C4-2B (cell line): ENCODE measurements at regions not wholly inside any gene's neighbourhood (a gene's known extent, or its start where the extent isn't known, plus 50 kb on each side); places are given as distances from the start of the nearest gene placed in this dataset.

ENCODE experiments used
- H3K27ac ChIP-seq: fragments of 450-650 bp; 2 replicates; pipeline ENCODE4 v1.5.1; 2017
- CTCF ChIP-seq: fragments of 450-650 bp; conservative IDR thresholded peaks from 2 replicates; pipeline ENCODE4 v1.5.1; 2017; ENCODE audit warnings: mild to moderate bottlenecking
- ZFX ChIP-seq: fragments of 450-650 bp; IDR thresholded peaks from 2 replicates; pipeline ENCODE4 v1.6.1; 2017

- H3K27ac ChIP-seq: no peak overlapping the region
- TF ChIP-seq CTCF (no peak), ZFX (no peak)
These were observed 412.8 kb upstream of the MGAT4C start for GRCh38 chr12:86669010-86669409.

- H3K27ac ChIP-seq: no peak overlapping the region
- TF ChIP-seq CTCF: no peak
- no peak for TF ChIP-seq ZFX
These were observed 410.1 kb upstream of the MGAT4C start for GRCh38 chr12:86666316-86666715.

GRCh38 chr12:86663716-86664115 is 407.5 kb upstream of the MGAT4C start:
- TF ChIP-seq CTCF (no peak), ZFX (no peak)
- H3K27ac ChIP-seq: no peak overlapping the region

- H3K27ac ChIP-seq: no peak overlapping the region
- no peak for TF ChIP-seq CTCF
- no peak for TF ChIP-seq ZFX
These were observed 407.0 kb upstream of the MGAT4C start for GRCh38 chr12:86663173-86663572.

GRCh38 chr12:86662464-86662863 is 406.3 kb upstream of the MGAT4C start:
- TF ChIP-seq CTCF (no peak), ZFX (no peak)
- no peak overlapping the region for H3K27ac ChIP-seq

- no peak overlapping the region for H3K27ac ChIP-seq
- TF ChIP-seq CTCF (no peak), ZFX (no peak)
These were observed 404.4 kb upstream of the MGAT4C start for GRCh38 chr12:86660488-86661147.

- TF ChIP-seq ZFX: no peak
- TF ChIP-seq CTCF: no peak
- no peak overlapping the region for H3K27ac ChIP-seq
These were observed 403.8 kb upstream of the MGAT4C start for GRCh38 chr12:86659985-86660384.
